ENCODE measurements at regions not wholly inside any gene's neighbourhood (a gene's known extent, or its start where the extent isn't known, plus 50 kb on each side); places are given as distances from the start of the nearest gene placed in this dataset.

DNA sequence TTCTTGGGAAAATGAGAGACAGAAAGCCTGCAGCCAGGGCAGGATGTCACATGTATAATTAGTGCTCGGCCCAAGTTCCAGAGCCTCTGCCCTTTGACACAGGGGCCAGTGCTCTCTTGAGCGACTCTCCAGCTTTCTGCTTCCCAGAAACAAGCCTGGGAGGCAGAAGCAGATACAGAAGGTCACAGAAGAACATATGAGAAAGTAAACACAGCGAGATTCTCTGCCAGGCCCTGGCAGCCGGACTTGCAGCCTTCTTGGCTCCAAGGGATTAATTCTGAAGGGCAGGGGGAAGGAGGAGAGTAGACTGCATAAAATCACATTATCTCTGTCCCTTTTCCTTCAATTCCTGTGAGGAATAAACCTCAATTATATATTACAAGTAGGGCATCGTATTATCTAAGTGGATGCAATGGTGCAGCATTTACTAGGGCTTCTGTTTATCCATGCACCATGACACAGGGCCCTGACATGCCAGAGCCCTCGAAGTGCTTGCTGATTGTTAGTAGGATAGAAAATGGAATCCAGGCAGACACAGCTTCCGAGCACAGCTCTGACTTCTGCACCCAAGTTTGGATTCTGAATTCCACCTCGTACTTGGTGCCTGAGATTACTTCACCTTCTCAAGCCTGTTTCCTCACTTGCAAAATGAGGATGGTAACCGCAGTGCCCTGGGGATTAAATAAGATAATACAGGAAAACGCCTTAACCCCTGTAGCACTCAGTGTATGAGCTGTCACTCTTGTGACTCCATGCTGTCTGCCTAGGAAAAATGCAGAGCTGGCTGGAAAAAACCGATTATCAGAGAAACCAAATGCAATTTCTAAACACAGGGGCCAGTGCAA is 536.5 kb downstream of the TNS3 start (continued):
- TF ChIP-seq, protein P1, sequence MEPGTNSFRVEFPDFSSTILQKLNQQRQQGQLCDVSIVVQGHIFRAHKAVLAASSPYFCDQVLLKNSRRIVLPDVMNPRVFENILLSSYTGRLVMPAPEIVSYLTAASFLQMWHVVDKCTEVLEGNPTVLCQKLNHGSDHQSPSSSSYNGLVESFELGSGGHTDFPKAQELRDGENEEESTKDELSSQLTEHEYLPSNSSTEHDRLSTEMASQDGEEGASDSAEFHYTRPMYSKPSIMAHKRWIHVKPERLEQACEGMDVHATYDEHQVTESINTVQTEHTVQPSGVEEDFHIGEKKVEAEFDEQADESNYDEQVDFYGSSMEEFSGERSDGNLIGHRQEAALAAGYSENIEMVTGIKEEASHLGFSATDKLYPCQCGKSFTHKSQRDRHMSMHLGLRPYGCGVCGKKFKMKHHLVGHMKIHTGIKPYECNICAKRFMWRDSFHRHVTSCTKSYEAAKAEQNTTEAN (CRISPR knock-in tag; IDR thresholded peaks at IDR 0.05) = no peak
- TF ChIP-seq SP1 (CRISPR knock-in tag; conservative IDR thresholded peaks at IDR 0.05) = no peak
- TF ChIP-seq GRHL2 (CRISPR knock-in tag; IDR thresholded peaks at IDR 0.05; ENCODE audit: insufficient replicate concordance, severe bottlenecking) = no peak
- TF ChIP-seq ZNF219 (CRISPR knock-in tag; IDR thresholded peaks at IDR 0.05; ENCODE audit: borderline replicate concordance) = no peak
- no peak for TF ChIP-seq FOXK1 (CRISPR knock-in tag; IDR thresholded peaks at IDR 0.05)

DNA sequence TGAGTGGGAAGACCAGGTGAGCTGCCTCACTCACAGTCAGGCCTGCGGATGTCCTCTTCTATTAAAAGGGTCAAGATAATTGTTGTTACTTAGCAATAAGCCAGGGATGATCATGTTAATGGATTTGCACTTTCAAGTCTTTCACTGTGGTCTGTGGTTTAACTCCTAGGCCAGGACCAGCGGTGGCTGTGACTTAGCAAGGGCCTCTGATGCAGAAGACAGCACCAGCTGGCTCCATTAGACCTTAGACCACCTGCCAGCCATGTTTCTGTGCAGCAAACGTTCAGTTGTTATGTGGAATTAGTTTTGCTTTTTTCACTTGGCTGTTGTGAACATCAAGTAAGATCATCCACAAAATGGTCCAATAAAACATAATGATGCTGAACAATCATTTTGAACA is 537.3 kb downstream of the TNS3 start:
- ATAC-seq = no peak

DNA sequence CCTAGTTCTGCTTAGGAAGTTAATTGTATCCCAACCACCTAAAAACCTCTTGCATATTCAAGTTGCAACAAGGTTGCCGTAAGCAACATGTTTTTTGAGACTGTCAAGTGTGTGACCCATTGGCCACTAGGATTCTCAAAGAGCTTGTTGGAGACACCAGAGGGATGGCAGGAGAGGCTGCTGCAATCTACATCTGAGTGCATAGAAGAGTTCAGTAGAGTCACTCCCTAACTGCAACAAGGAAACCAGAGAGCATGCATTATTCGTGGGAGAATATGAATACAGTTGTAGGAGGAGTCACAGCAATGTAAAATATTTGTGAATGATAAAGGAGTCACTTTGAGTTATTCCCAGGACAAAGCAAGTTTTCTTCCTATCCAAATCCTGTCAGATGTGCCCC is 538.6 kb downstream of the TNS3 start:
- no peak overlapping the region for H3K4me3 Mint-ChIP-seq
- no peak overlapping the region for H3K27ac Mint-ChIP-seq
- CTCF ChIA-PET = interaction anchor here (1.0 kb wide), 1 partner anchor 1120 kb away, joined by 3 read pairs; no protein-coding TSS in a partner anchor
- no peaks in the 10 kb centered on the region for H3K36me3 Mint-ChIP-seq
- POLR2A ChIA-PET = no interaction called here
- H3K4me1 Mint-ChIP-seq = peaks cover 35% of the 10 kb centered on the region
- DNase-seq (ENCODE audit: low spot score) (no peak), ATAC-seq (no peak)
- peaks cover 40% of the 10 kb centered on the region for H3K27me3 Mint-ChIP-seq (ENCODE audit: low read depth)
- H3K9me3 Mint-ChIP-seq = no peaks in the 10 kb centered on the region
- TF ChIP-seq TP53 (CRISPR knock-in tag; IDR thresholded peaks at IDR 0.05) = no peak
- no peak for TF ChIP-seq RORB (CRISPR knock-in tag; IDR thresholded peaks at IDR 0.05)
- TF ChIP-seq, protein P2, sequence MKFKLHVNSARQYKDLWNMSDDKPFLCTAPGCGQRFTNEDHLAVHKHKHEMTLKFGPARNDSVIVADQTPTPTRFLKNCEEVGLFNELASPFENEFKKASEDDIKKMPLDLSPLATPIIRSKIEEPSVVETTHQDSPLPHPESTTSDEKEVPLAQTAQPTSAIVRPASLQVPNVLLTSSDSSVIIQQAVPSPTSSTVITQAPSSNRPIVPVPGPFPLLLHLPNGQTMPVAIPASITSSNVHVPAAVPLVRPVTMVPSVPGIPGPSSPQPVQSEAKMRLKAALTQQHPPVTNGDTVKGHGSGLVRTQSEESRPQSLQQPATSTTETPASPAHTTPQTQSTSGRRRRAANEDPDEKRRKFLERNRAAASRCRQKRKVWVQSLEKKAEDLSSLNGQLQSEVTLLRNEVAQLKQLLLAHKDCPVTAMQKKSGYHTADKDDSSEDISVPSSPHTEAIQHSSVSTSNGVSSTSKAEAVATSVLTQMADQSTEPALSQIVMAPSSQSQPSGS (CRISPR knock-in tag; IDR thresholded peaks at IDR 0.05; ENCODE audit: borderline replicate concordance, low read depth) = no peak
- TF ChIP-seq, protein P3, sequence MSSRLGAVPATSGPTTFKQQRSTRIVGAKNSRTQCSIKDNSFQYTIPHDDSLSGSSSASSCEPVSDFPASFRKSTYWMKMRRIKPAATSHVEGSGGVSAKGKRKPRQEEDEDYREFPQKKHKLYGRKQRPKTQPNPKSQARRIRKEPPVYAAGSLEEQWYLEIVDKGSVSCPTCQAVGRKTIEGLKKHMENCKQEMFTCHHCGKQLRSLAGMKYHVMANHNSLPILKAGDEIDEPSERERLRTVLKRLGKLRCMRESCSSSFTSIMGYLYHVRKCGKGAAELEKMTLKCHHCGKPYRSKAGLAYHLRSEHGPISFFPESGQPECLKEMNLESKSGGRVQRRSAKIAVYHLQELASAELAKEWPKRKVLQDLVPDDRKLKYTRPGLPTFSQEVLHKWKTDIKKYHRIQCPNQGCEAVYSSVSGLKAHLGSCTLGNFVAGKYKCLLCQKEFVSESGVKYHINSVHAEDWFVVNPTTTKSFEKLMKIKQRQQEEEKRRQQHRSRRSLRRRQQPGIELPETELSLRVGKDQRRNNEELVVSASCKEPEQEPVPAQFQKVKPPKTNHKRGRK (CRISPR knock-in tag; IDR thresholded peaks at IDR 0.05; ENCODE audit: borderline replicate concordance) = no peak
- TF ChIP-seq CREB1 (CRISPR knock-in tag; IDR thresholded peaks at IDR 0.05) = no peak
- TF ChIP-seq, protein P4, sequence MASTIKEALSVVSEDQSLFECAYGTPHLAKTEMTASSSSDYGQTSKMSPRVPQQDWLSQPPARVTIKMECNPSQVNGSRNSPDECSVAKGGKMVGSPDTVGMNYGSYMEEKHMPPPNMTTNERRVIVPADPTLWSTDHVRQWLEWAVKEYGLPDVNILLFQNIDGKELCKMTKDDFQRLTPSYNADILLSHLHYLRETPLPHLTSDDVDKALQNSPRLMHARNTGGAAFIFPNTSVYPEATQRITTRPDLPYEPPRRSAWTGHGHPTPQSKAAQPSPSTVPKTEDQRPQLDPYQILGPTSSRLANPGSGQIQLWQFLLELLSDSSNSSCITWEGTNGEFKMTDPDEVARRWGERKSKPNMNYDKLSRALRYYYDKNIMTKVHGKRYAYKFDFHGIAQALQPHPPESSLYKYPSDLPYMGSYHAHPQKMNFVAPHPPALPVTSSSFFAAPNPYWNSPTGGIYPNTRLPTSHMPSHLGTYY (CRISPR knock-in tag; IDR thresholded peaks at IDR 0.05) = no peak
- TF ChIP-seq NFE2L1 (CRISPR knock-in tag; IDR thresholded peaks at IDR 0.05) = no peak
- TF ChIP-seq, protein P5, sequence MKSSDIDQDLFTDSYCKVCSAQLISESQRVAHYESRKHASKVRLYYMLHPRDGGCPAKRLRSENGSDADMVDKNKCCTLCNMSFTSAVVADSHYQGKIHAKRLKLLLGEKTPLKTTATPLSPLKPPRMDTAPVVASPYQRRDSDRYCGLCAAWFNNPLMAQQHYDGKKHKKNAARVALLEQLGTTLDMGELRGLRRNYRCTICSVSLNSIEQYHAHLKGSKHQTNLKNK (CRISPR knock-in tag; IDR thresholded peaks at IDR 0.05) = no peak
- TF ChIP-seq NFYB (CRISPR knock-in tag; conservative IDR thresholded peaks at IDR 0.05; ENCODE audit: low read depth) = no peak
- no peak for TF ChIP-seq ZNF121 (CRISPR knock-in tag; IDR thresholded peaks at IDR 0.05)
- TF ChIP-seq, protein P1 (CRISPR knock-in tag; IDR thresholded peaks at IDR 0.05) = no peak

More for the DNA sequence above, 537.3 kb downstream of the TNS3 start:
- ChIA-PET CTCF (no interaction called here), POLR2A (no interaction called here)
- Mint-ChIP-seq H3K9me3 (no peaks in the 10 kb centered on the region), H3K27me3 (ENCODE audit: low read depth) (peaks cover 36% of the 10 kb centered on the region), H3K27ac (no peak overlapping the region), H3K36me3 (no peaks in the 10 kb centered on the region), H3K4me3 (no peak overlapping the region), H3K4me1 (peaks cover 23% of the 10 kb centered on the region)
- no peak for DNase-seq (ENCODE audit: low spot score)
- TF ChIP-seq, protein P6, sequence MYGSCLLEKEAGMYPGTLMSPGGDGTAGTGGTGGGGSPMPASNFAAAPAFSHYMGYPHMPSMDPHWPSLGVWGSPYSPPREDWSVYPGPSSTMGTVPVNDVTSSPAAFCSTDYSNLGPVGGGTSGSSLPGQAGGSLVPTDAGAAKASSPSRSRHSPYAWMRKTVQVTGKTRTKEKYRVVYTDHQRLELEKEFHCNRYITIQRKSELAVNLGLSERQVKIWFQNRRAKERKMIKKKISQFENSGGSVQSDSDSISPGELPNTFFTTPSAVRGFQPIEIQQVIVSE (CRISPR knock-in tag; IDR thresholded peaks at IDR 0.05; ENCODE audit: borderline replicate concordance) = no peak
- TF ChIP-seq ZNF416 (CRISPR knock-in tag; IDR thresholded peaks at IDR 0.05) (no peak), RORB (CRISPR knock-in tag; IDR thresholded peaks at IDR 0.05) (no peak), TP53 (CRISPR knock-in tag; IDR thresholded peaks at IDR 0.05) (no peak), NR1H2 (CRISPR knock-in tag; IDR thresholded peaks at IDR 0.05) (no peak), OVOL2 (CRISPR knock-in tag; IDR thresholded peaks at IDR 0.05; ENCODE audit: borderline replicate concordance) (no peak), JAZF1 (CRISPR knock-in tag; IDR thresholded peaks at IDR 0.05) (no peak), ELF4 (CRISPR knock-in tag; IDR thresholded peaks at IDR 0.05; ENCODE audit: low read depth) (no peak), ZNF219 (CRISPR knock-in tag; IDR thresholded peaks at IDR 0.05; ENCODE audit: borderline replicate concordance) (no peak)
- TF ChIP-seq, protein P4 (CRISPR knock-in tag; IDR thresholded peaks at IDR 0.05) = no peak
- TF ChIP-seq, protein P7, sequence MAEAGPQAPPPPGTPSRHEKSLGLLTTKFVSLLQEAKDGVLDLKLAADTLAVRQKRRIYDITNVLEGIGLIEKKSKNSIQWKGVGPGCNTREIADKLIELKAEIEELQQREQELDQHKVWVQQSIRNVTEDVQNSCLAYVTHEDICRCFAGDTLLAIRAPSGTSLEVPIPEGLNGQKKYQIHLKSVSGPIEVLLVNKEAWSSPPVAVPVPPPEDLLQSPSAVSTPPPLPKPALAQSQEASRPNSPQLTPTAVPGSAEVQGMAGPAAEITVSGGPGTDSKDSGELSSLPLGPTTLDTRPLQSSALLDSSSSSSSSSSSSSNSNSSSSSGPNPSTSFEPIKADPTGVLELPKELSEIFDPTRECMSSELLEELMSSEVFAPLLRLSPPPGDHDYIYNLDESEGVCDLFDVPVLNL (CRISPR knock-in tag; IDR thresholded peaks at IDR 0.05; ENCODE audit: borderline replicate concordance, low read depth) = no peak
